Osteocyte (in vitro differentiated cells): ENCODE measurements at regions not wholly inside any gene's neighbourhood (a gene's known extent, or its start where the extent isn't known, plus 50 kb on each side); places are given as distances from the start of the nearest gene placed in this dataset.

Source experiments
- DNase-seq: peaks from one replicate; pipeline ENCODE4 v3.0.0; 2021; ENCODE audit warnings: mixed read lengths; ENCODE audit not compliant: unreplicated experiment; ENCODE audit errors: extremely low spot score
- H3K27ac Mint-ChIP-seq: one replicate; pipeline ENCODE4 v1.8.0; 2021; ENCODE audit warnings: mild to moderate bottlenecking, mixed read lengths; ENCODE audit not compliant: unreplicated experiment
- H3K27me3 Mint-ChIP-seq: one replicate; pipeline ENCODE4 v1.8.0; 2021; ENCODE audit warnings: mixed read lengths; ENCODE audit not compliant: unreplicated experiment
- H3K36me3 Mint-ChIP-seq: one replicate; pipeline ENCODE4 v1.8.0; 2021; ENCODE audit warnings: mixed read lengths; ENCODE audit not compliant: unreplicated experiment
- H3K4me1 Mint-ChIP-seq: one replicate; pipeline ENCODE4 v1.8.0; 2021; ENCODE audit warnings: mixed read lengths; ENCODE audit not compliant: unreplicated experiment
- H3K4me3 Mint-ChIP-seq: one replicate; pipeline ENCODE4 v1.8.0; 2021; ENCODE audit warnings: mild to moderate bottlenecking, moderate library complexity, mixed read lengths; ENCODE audit not compliant: unreplicated experiment
- H3K9me3 Mint-ChIP-seq: one replicate; pipeline ENCODE4 v1.8.0; 2021; ENCODE audit warnings: mixed read lengths; ENCODE audit not compliant: unreplicated experiment
- TF ChIP-seq, protein P1 (sequence below): fragments of 200-600 bp; sonication (generic); IDR thresholded peaks from 2 replicates; pipeline ENCODE4 v1.5.0; 2021; ENCODE audit warnings: antibody characterized with exemption, mild to moderate bottlenecking, moderate library complexity

DNA sequence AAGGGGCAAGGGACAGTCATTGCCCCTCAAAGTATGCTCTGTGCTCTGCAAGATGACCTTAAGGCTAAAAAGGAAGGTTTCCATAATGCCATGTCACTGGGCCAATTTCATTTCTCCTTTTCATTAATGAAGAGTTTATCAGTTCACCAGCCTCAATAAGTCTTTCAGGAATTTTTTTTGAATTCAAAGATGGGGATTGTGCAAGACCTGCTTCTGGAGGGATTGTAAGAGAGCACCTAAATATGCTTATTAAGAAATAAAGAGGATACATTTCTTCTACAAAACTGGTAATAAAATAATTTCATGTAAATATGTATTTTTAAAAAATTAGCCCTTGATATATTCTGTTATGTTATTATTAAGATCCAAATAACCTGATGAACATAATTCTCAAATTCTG, 86.8 kb upstream of the RGS4 start:
- TF ChIP-seq, protein P1, sequence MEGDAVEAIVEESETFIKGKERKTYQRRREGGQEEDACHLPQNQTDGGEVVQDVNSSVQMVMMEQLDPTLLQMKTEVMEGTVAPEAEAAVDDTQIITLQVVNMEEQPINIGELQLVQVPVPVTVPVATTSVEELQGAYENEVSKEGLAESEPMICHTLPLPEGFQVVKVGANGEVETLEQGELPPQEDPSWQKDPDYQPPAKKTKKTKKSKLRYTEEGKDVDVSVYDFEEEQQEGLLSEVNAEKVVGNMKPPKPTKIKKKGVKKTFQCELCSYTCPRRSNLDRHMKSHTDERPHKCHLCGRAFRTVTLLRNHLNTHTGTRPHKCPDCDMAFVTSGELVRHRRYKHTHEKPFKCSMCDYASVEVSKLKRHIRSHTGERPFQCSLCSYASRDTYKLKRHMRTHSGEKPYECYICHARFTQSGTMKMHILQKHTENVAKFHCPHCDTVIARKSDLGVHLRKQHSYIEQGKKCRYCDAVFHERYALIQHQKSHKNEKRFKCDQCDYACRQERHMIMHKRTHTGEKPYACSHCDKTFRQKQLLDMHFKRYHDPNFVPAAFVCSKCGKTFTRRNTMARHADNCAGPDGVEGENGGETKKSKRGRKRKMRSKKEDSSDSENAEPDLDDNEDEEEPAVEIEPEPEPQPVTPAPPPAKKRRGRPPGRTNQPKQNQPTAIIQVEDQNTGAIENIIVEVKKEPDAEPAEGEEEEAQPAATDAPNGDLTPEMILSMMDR: no peak
- H3K9me3 Mint-ChIP-seq: peaks cover 7% of the 10 kb centered on the region
- H3K4me3 Mint-ChIP-seq: no peak overlapping the region
- no peaks in the 10 kb centered on the region for H3K4me1 Mint-ChIP-seq
- DNase-seq: no peak
- H3K27me3 Mint-ChIP-seq: no peaks in the 10 kb centered on the region
- H3K27ac Mint-ChIP-seq: no peak overlapping the region
- H3K36me3 Mint-ChIP-seq: no peaks in the 10 kb centered on the region

DNA sequence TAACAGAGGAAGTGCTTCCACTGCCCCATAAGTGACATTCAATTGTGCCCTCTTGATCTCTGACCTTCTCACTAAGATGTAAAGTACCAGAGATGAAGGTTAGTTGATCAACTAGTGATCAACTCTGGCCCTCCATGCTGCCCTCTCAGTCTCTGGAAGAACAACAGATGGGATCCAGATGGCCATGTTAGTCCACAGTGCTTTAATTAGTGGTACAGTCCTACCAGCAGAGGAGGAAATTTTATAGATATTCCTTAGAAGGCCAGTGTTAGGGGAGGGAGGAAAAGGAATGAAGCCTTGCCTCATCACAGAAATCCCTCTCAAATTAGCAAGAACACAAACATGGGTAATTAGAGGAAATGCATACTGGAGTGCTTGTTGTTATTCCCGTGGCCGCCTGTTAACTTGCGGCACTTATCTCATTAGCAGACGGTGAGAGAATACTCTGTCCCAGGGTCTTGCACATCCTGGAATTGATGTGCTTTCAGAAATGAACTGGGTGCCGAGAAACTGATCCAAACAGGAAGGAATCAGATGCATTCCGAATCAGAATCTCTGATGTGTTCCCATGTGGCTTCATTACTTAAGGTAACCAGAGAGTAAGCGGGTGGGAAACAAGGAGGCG, 91.1 kb upstream of the RGS4 start:
- no peak overlapping the region for H3K27ac Mint-ChIP-seq
- peaks cover 11% of the 10 kb centered on the region for H3K4me1 Mint-ChIP-seq

GRCh38 chr1:162976628-162977027, 92.5 kb upstream of the RGS4 start:
- Mint-ChIP-seq H3K27ac (no peak overlapping the region), H3K36me3 (no peaks in the 10 kb centered on the region), H3K27me3 (no peaks in the 10 kb centered on the region), H3K4me1 (peaks cover 22% of the 10 kb centered on the region), H3K9me3 (no peaks in the 10 kb centered on the region), H3K4me3 (no peak overlapping the region)
- TF ChIP-seq, protein P1: no peak
- no peak for DNase-seq

More for the DNA sequence above, 91.1 kb upstream of the RGS4 start:
- Mint-ChIP-seq H3K27me3 (no peaks in the 10 kb centered on the region), H3K4me3 (no peak overlapping the region), H3K9me3 (no peaks in the 10 kb centered on the region), H3K36me3 (no peaks in the 10 kb centered on the region)
- TF ChIP-seq, protein P1: no peak
- no peak for DNase-seq

GRCh38 chr1:162974810-162975209, 94.4 kb upstream of the RGS4 start:
- Mint-ChIP-seq H3K36me3 (no peaks in the 10 kb centered on the region), H3K27me3 (no peaks in the 10 kb centered on the region), H3K4me1 (peaks cover 24% of the 10 kb centered on the region), H3K4me3 (no peak overlapping the region), H3K27ac (peak overlapping the region; percentile 61), H3K9me3 (no peaks in the 10 kb centered on the region)
- TF ChIP-seq, protein P1: no peak
- DNase-seq: no peak

DNA sequence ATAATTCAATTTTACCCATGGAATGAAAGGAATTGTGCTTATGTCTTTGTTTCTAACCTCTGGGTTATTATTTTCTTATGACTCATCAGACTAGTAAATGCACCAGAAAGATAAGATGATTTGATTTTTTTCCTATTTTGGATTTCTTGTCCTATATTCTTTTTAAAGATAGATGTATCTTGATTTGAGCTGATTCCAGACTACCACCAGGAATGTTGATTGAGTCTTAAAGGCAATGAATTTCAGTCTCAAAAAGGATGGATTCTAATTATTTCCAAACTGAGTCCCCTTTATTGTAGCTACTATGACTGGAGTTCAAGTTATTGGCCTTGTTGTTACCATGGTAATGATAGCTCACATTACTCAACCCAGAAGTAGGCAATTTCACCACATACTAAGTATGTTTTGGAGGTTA, 95.8 kb upstream of the RGS4 start:
- no peak for DNase-seq
- TF ChIP-seq, protein P1: no peak
- H3K27me3 Mint-ChIP-seq: no peaks in the 10 kb centered on the region
- H3K27ac Mint-ChIP-seq: peak overlapping the region; percentile 80
- no peaks in the 10 kb centered on the region for H3K36me3 Mint-ChIP-seq
- H3K4me1 Mint-ChIP-seq: peaks cover 26% of the 10 kb centered on the region
- no peaks in the 10 kb centered on the region for H3K9me3 Mint-ChIP-seq
- H3K4me3 Mint-ChIP-seq: no peak overlapping the region
